ENCODE measurements at regions not wholly inside any gene's neighbourhood (a gene's known extent, or its start where the extent isn't known, plus 50 kb on each side); places are given as distances from the start of the nearest gene placed in this dataset.
"Not testable (repeated sequence)": the region's sequence is repeated elsewhere in the genome, so short reads cannot be mapped to it uniquely, and the experiment has no call there.

DNA sequence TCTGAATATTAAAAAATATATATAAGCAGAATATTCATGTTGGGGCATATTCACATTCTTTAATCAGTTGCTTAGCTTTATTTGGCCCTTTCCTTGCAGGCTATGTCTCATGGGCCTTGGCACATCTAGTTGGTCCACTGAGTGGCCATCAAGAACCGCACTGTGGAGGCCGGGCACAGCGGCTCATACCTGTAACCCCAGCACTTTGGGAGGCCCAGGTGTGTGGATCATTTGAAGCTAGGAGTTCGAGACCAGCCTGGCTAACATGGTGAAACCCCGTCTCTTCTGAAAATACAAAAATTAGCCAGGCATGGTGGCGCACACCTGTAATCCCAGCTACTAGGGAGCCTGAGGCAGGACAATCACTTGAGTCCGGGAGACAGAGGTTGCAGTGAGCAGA lies 127.6 kb upstream of the TANK start:
- DNase-seq, result no peak

- no peak for DNase-seq
Measured at GRCh38 chr2:161033059-161033660, 127.1 kb upstream of the TANK start.

GRCh38 chr2:161036926-161037325 lies 123.3 kb upstream of the TANK start:
- DNase-seq, result no peak

GRCh38 chr2:161039071-161039470 lies 121.2 kb upstream of the TANK start:
- DNase-seq, result no peak

DNA sequence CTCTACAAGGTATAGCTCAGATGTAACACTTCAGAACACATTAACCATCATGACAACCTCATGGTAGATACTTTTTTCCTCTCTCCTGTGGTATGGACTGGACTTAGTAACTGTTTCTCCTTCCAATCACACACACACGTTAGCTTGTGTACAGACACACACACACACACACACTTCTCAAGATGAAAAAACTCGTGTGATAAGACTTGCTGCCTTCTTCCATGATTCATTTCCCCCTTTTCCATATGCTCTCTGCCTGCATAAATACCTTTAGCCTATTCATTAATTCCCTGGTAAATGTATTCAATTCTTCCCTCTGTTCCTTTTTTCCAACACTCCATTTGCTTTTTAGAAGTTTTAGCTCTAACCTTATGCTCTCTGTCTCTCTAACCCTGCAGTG lies 118.9 kb upstream of the TANK start:
- no peak for DNase-seq

GRCh38 chr2:161042990-161043625 lies 117.1 kb upstream of the TANK start:
- DNase-seq, result no peak

GRCh38 chr2:161044095-161044865 lies 115.9 kb upstream of the TANK start:
- no peak for DNase-seq

GRCh38 chr2:161044921-161045320 lies 115.3 kb upstream of the TANK start:
- no peak for DNase-seq

GRCh38 chr2:161045726-161046125 lies 114.5 kb upstream of the TANK start:
- no peak for DNase-seq

- DNase-seq, result no peak
Measured at GRCh38 chr2:161046876-161047275, 113.4 kb upstream of the TANK start.

DNA sequence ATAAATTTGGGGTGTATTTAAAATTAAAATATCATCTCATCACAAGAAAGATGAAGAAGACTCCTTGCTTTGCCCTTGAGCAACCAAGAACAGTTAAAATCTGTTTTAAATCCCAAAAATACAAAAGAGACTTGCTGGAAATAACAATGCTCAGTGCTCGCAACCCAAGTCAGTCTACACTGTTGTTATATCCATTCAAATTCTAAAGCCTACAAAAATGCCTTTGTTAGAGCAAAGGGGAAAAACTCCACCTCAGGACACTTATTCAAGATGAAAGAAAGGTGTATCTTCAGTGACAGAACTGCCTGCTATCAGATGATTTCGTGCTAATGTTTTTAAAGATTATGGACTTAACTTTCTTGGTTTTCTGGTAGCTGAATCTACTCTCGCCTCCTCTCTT lies 111.9 kb upstream of the TANK start:
- no peak for DNase-seq

DNA sequence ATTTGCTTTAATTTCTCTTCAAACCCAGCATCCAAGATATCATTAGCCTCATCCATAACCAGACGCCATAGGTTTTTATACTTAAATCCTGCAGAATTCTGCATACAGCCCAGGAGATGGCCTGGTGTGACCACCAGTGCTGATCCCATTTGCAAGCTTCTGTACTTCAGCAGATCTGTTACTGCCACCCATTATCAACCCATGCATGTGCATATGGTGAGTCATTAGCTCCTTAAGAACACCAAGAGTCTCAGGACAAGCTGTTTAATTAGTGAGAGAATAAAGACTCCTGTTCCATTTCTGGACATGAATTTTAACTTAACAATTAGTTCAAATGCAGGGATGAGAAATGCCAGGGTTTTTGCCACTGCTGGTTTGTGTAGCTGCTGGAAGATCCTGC lies 110.7 kb upstream of the TANK start:
- DNase-seq, result no peak

DNA sequence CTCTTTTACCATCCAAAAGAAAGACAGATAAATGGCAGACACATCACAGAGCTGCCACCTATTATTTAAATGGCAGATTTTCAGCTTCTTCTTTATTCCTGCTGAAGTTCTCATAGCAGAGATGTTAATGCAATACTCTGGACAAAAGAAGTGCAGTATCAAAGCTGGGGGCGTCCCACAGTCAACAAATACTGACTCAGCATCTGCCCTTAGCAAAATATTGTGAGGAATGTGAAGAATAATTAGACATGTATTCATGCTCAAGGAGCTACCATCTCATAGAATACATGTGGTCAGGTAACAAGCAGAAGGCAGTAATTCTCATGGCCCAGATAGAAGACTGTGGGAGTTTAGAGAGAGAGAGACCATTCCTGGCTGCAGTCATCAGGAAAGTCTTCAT lies 108.0 kb upstream of the TANK start:
- no peak for DNase-seq

GRCh38 chr2:161055289-161055688 lies 104.9 kb upstream of the TANK start:
- DNase-seq, result no peak

- no peak for DNase-seq
Measured at GRCh38 chr2:161059388-161059787, 100.8 kb upstream of the TANK start.

- DNase-seq, result no peak
Measured at GRCh38 chr2:161061786-161062185, 98.4 kb upstream of the TANK start.

GRCh38 chr2:161063157-161063945 lies 96.9 kb upstream of the TANK start:
- DNase-seq, result peak; percentile 76

GRCh38 chr2:161063946-161064306 lies 96.3 kb upstream of the TANK start:
- DNase-seq, result no peak

- DNase-seq, result no peak
Measured at GRCh38 chr2:161067846-161068350, 92.3 kb upstream of the TANK start.

- DNase-seq, result no peak
Measured at GRCh38 chr2:161068670-161069069, 91.6 kb upstream of the TANK start.

GRCh38 chr2:161070693-161071479 lies 89.3 kb upstream of the TANK start:
- no peak for DNase-seq

- not testable (repeated sequence) for DNase-seq
Measured at GRCh38 chr2:161072436-161072835, 87.8 kb upstream of the TANK start.

DNA sequence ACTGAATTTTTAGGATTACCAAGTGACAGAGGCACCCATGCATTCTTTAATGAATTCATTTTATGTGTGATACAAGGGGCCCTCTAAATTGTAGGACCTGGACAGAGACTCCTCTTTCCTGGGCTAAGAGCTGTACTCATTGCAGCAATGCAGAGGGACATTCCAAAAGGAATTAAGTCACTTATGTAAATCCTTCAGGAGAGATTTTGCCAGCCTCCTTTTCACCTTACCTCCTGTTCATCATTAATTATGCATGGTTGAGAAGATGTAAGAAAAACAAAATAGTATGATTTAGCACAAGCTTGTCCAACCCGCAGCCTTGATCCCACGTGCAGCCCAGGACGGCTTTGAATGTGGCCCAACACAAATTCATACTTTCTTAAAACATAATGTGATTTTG lies 84.5 kb upstream of the TANK start:
- DNase-seq, result no peak

Measured in CD4-positive, alpha-beta T cell treated with Interleukin-21 for 1 hour (primary cell).